Neutrophil (primary cell): ENCODE measurements at regions not wholly inside any gene's neighbourhood (a gene's known extent, or its start where the extent isn't known, plus 50 kb on each side); places are given as distances from the start of the nearest gene placed in this dataset.
"Not testable (repeated sequence)": the region's sequence is repeated elsewhere in the genome, so short reads cannot be mapped to it uniquely, and the experiment has no call there.

ENCODE experiments used
- H3K27ac ChIP-seq: fragments of 200-600 bp; sonication (generic); 2 replicates; pipeline ENCODE4 v1.5.1; 2016; ENCODE audit warnings: mild to moderate bottlenecking, moderate library complexity
- H3K27me3 ChIP-seq: fragments of 200-600 bp; sonication (generic); 2 replicates; pipeline ENCODE4 v1.6.0; 2016; ENCODE audit warnings: mild to moderate bottlenecking
- H3K36me3 ChIP-seq: fragments of 200-600 bp; sonication (generic); 2 replicates; pipeline ENCODE4 v1.5.1; 2017
- H3K4me1 ChIP-seq, 2 experiments: fragments of 200-600 bp in 1 of 2; sonication (generic) in 1 of 2; 1 replicate in 1 of 2; 2 replicates in 1 of 2; pipeline versions ENCODE4 v1.5.1 to v1.6.1; 2013 to 2016; ENCODE audit warnings: low read depth in 1 of 2, low read length in 1 of 2, mild to moderate bottlenecking in 1 of 2, moderate library complexity in 1 of 2; ENCODE audit not compliant: control insufficient read depth in 1 of 2, insufficient read depth in 1 of 2
- H3K4me3 ChIP-seq, 2 experiments: fragments of 200-600 bp in 1 of 2; sonication (generic) in 1 of 2; 1 replicate in 1 of 2; 2 replicates in 1 of 2; pipeline ENCODE4 v1.5.1; 2013 to 2016; ENCODE audit warnings: low read depth in 1 of 2, low read length in 1 of 2, mild to moderate bottlenecking in 1 of 2, moderate library complexity in 1 of 2
- H3K9me3 ChIP-seq: fragments of 200-600 bp; sonication (generic); 2 replicates; pipeline ENCODE4 v1.5.1; 2016
- CTCF ChIP-seq: fragments of 200-600 bp; sonication (generic); IDR thresholded peaks from 2 replicates; pipeline ENCODE4 v1.5.1; 2016; ENCODE audit warnings: antibody characterized with exemption

- peaks cover 9% of the 10 kb centered on the region for H3K27me3 ChIP-seq
Measured at GRCh38 chr11:134856056-134856971, 444.3 kb upstream of the B3GAT1 start.

DNA sequence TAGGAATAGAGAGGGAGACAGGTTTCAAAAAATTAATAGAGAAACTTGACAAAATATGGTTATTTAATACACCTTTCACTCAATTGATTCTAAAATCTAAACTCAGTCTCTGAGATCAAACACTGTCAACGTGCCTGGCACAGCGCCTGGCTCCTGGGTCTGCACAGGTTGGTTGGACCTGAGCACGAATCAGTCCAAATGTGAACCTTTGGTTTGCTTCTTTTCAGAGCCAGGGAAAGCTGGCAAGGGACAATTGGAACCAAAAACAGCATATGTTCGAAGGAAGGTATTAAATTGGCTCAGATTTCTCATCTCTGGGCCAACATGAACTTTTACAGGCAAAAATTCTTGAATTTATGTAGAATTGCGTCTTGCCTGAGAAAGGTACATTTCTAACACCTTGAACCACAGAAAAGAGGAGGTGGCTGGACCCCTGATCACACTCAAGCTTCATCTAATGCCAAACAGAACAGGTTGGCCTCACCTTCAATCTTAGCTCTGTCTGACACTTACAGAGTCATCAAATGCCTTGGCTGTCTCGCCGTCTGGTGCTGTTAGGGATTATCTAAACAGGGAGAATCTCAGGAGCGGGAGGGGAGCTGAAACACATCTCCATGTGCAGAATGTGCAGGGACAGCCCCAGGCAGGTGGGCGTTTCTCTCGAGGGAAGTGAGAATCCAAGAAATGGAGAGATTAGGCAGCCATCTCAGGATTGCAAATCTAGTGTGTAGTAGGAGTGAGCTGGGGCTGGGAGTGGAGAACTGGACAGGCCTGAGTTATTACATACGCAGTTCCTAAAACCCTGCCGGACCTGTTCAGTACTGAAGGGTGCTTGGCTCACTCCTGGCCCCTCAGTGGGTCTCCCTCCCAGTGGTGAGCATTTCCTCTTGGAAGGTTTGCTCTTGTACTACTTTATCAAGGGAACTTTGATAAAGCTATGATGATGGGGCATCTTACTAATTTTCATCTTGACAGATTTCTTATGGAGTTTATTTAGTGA is 442.2 kb upstream of the B3GAT1 start:
- no peaks in the 10 kb centered on the region for H3K36me3 ChIP-seq

More at GRCh38 chr11:134856056-134856971, 444.3 kb upstream of the B3GAT1 start:
- Histone ChIP-seq H3K4me3 (no peak overlapping the region), H3K9me3 (no peaks in the 10 kb centered on the region), H3K36me3 (no peaks in the 10 kb centered on the region), H3K4me1 (no peaks in the 10 kb centered on the region), H3K27ac (no peak overlapping the region)
- no peak for TF ChIP-seq CTCF

GRCh38 chr11:134851503-134852224 is 439.6 kb upstream of the B3GAT1 start:
- H3K4me3 ChIP-seq, H3K36me3 ChIP-seq, H3K27me3 ChIP-seq, H3K27ac ChIP-seq, H3K4me1 ChIP-seq, H3K9me3 ChIP-seq: not testable (repeated sequence)

More for the DNA sequence above, 442.2 kb upstream of the B3GAT1 start:
- Histone ChIP-seq H3K27me3 (peaks cover 9% of the 10 kb centered on the region), H3K4me1 (no peaks in the 10 kb centered on the region), H3K9me3 (no peaks in the 10 kb centered on the region), H3K4me3 (no peak overlapping the region), H3K27ac (no peak overlapping the region)
- no peak for TF ChIP-seq CTCF

GRCh38 chr11:134850566-134850965 is 438.5 kb upstream of the B3GAT1 start:
- H3K27me3 ChIP-seq: peaks cover 9% of the 10 kb centered on the region
- no peaks in the 10 kb centered on the region for H3K36me3 ChIP-seq
- no peak overlapping the region for H3K4me3 ChIP-seq
- H3K4me1 ChIP-seq: no peaks in the 10 kb centered on the region
- no peak for TF ChIP-seq CTCF
- H3K9me3 ChIP-seq: no peaks in the 10 kb centered on the region
- H3K27ac ChIP-seq: no peak overlapping the region

DNA sequence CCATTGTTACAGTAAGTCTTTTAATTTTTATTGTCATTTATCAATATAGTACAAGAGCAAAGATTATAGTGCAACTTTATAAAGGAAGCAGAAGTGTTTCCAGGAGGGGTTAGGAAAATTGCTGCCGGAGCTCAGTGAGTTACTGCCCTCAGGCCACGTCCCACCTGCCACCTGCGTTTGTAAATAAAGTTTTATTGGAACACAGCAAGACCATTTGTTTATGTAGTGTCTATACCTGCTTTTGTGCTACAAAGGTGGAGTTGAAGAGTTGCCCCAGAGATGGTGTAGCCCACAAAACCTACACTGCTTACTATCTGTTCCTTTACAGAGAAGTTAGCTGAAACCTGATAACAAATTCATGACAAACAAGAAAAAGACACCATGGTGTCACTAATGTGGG is 437.8 kb upstream of the B3GAT1 start:
- H3K9me3 ChIP-seq: no peaks in the 10 kb centered on the region
- no peak overlapping the region for H3K4me3 ChIP-seq
- peaks cover 9% of the 10 kb centered on the region for H3K27me3 ChIP-seq
- no peaks in the 10 kb centered on the region for H3K36me3 ChIP-seq
- no peak for TF ChIP-seq CTCF
- no peak overlapping the region for H3K27ac ChIP-seq
- H3K4me1 ChIP-seq: no peaks in the 10 kb centered on the region
